Cardiac fibroblast (primary cell): ENCODE measurements at regions not wholly inside any gene's neighbourhood (a gene's known extent, or its start where the extent isn't known, plus 50 kb on each side); places are given as distances from the start of the nearest gene placed in this dataset.

Experiments
- DNase-seq, 2 donors: peaks; one replicate each; pipeline versions ENCODE4 v3.0.0 to v3.0.0-alpha.2; 2010; ENCODE audit warnings: low read depth in 2 of 2
- H3K4me3 ChIP-seq, 2 donors: replicated peaks in 1 of 2; 1 replicate in 1 of 2; 2 replicates in 1 of 2; pipeline ENCODE4 v1.5.1; 2011; ENCODE audit warnings: low read depth in 2 of 2, low read length in 2 of 2, mild to moderate bottlenecking in 2 of 2, moderate library complexity in 1 of 2
- CTCF ChIP-seq: IDR thresholded peaks from one replicate; pipeline ENCODE4 v1.5.1; 2011; ENCODE audit warnings: low read depth, mild to moderate bottlenecking, low read length, inconsistent platforms

- peak; percentile 54 to 71 for DNase-seq
- H3K4me3 ChIP-seq: no peak overlapping the region
- no peak for TF ChIP-seq CTCF
Observed at GRCh38 chr6:137777687-137778075, 89.4 kb upstream of the TNFAIP3 start.

GRCh38 chr6:137779982-137780381 lies 87.1 kb upstream of the TNFAIP3 start:
- H3K4me3 ChIP-seq: no peak overlapping the region
- no peak for TF ChIP-seq CTCF
- DNase-seq: no peak

- no peak for TF ChIP-seq CTCF
- no peak for DNase-seq
- no peak overlapping the region for H3K4me3 ChIP-seq
Observed at GRCh38 chr6:137780447-137781034, 86.5 kb upstream of the TNFAIP3 start.

GRCh38 chr6:137781639-137782038 lies 85.4 kb upstream of the TNFAIP3 start:
- H3K4me3 ChIP-seq: no peak overlapping the region
- DNase-seq: no peak
- no peak for TF ChIP-seq CTCF

GRCh38 chr6:137782166-137783039 lies 84.7 kb upstream of the TNFAIP3 start:
- no peak for TF ChIP-seq CTCF
- no peak overlapping the region for H3K4me3 ChIP-seq
- DNase-seq: no peak

GRCh38 chr6:137783710-137784109 lies 83.3 kb upstream of the TNFAIP3 start:
- DNase-seq: peak in 1 of 2 donors; percentile 31
- no peak for TF ChIP-seq CTCF

More at GRCh38 chr6:137783710-137784109, 83.3 kb upstream of the TNFAIP3 start:
- no peak overlapping the region for H3K4me3 ChIP-seq
